ENCODE measurements at regions not wholly inside any gene's neighbourhood (a gene's known extent, or its start where the extent isn't known, plus 50 kb on each side); places are given as distances from the start of the nearest gene placed in this dataset.

GRCh38 chr6:122050242-122050755, 349.2 kb upstream of the HSF2 start:
- H3K4me3 ChIP-seq (ENCODE audit: low read length), result no peak overlapping the region
- H3K4me1 ChIP-seq (ENCODE audit: control insufficient read depth, insufficient read depth, low read length), result no peaks in the 10 kb centered on the region
- no peaks in the 10 kb centered on the region for H3K27me3 ChIP-seq (ENCODE audit: control insufficient read depth, insufficient read depth, low read length)
- H3K9me3 ChIP-seq (replicated peaks; ENCODE audit: control insufficient read depth, low read depth, low read length), result no peaks in the 10 kb centered on the region
- DNase-seq, result no peak
- no peaks in the 10 kb centered on the region for H3K36me3 ChIP-seq (ENCODE audit: control insufficient read depth, insufficient read depth, low read length)
- no peak overlapping the region for H3K27ac ChIP-seq (ENCODE audit: low read length)

DNA sequence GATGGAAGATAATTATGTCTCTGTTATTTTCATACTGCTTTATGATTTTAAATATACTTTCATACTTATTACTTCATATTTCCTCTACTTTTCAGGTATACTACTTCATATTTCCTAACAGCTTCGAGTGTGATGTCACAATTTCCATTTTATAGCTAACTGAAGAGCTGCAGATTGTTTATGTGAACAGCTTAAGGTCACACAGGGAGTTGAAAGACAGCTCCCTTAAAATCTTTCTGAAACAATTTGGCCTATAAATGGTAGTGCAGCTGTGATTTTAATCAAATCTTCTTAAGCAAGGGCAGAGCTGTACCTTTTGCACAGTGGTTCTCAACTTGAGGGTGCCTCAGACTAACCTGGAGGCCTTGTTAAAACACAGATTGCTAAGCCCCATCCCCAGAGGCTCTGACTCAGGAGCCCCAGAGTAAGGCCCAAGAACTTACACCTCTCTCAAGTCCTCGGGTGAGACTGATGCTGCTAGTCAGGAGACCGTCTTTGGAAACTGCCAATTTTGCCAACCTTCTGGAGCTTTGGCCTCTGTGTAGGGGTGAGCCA, 347.0 kb upstream of the HSF2 start:
- no peaks in the 10 kb centered on the region for H3K27me3 ChIP-seq (ENCODE audit: control insufficient read depth, insufficient read depth, low read length)
- no CpG with 5 or more reads among the region's 3 CpGs for WGBS (ENCODE audit: insufficient coverage)
- peak overlapping the region; percentile 29 for H3K27ac ChIP-seq (ENCODE audit: low read length)
- peak; percentile 83 for DNase-seq
- no peaks in the 10 kb centered on the region for H3K36me3 ChIP-seq (ENCODE audit: control insufficient read depth, insufficient read depth, low read length)
- no peaks in the 10 kb centered on the region for H3K9me3 ChIP-seq (replicated peaks; ENCODE audit: control insufficient read depth, low read depth, low read length)
- H3K4me1 ChIP-seq (ENCODE audit: control insufficient read depth, insufficient read depth, low read length), result no peaks in the 10 kb centered on the region
- H3K4me3 ChIP-seq (ENCODE audit: low read length), result no peak overlapping the region

- Histone ChIP-seq H3K27me3 (ENCODE audit: control insufficient read depth, insufficient read depth, low read length) (no peaks in the 10 kb centered on the region), H3K27ac (ENCODE audit: low read length) (no peak overlapping the region), H3K4me1 (ENCODE audit: control insufficient read depth, insufficient read depth, low read length) (no peaks in the 10 kb centered on the region), H3K36me3 (ENCODE audit: control insufficient read depth, insufficient read depth, low read length) (no peaks in the 10 kb centered on the region), H3K9me3 (replicated peaks; ENCODE audit: control insufficient read depth, low read depth, low read length) (no peaks in the 10 kb centered on the region), H3K4me3 (ENCODE audit: low read length) (no peak overlapping the region)
- no CpG with 5 or more reads among the region's 4 CpGs for WGBS (ENCODE audit: insufficient coverage)
- no peak for DNase-seq
Observed at GRCh38 chr6:122059918-122060317, 339.5 kb upstream of the HSF2 start.

DNA sequence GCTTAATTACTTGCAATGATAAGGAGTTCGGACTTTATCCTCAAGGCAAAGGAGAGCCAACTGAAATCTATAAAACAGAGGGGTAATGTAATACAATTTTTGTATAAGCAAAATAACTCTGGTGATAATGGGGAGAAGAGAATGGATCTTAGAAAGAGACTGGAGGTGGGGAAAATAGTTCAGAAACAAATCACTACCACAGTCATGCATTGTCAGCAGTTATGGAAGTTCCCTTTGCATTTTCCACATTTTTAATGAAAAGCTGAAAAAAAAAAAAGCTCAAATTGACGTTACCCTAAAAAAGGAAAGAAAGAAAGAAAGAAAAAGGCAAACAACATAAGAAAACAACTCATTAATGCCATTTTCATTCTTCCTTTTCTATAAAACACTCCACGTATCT, 337.6 kb upstream of the HSF2 start:
- no peak for DNase-seq
- no peaks in the 10 kb centered on the region for H3K9me3 ChIP-seq (replicated peaks; ENCODE audit: control insufficient read depth, low read depth, low read length)
- no peaks in the 10 kb centered on the region for H3K36me3 ChIP-seq (ENCODE audit: control insufficient read depth, insufficient read depth, low read length)
- no peak overlapping the region for H3K27ac ChIP-seq (ENCODE audit: low read length)
- no peaks in the 10 kb centered on the region for H3K27me3 ChIP-seq (ENCODE audit: control insufficient read depth, insufficient read depth, low read length)
- H3K4me1 ChIP-seq (ENCODE audit: control insufficient read depth, insufficient read depth, low read length), result no peaks in the 10 kb centered on the region
- WGBS (ENCODE audit: insufficient coverage), result no CpG with 5 or more reads among the region's 3 CpGs
- H3K4me3 ChIP-seq (ENCODE audit: low read length), result no peak overlapping the region

- Histone ChIP-seq H3K36me3 (ENCODE audit: control insufficient read depth, insufficient read depth, low read length) (no peaks in the 10 kb centered on the region), H3K9me3 (replicated peaks; ENCODE audit: control insufficient read depth, low read depth, low read length) (no peaks in the 10 kb centered on the region), H3K27ac (ENCODE audit: low read length) (no peak overlapping the region), H3K4me1 (ENCODE audit: control insufficient read depth, insufficient read depth, low read length) (no peaks in the 10 kb centered on the region), H3K27me3 (ENCODE audit: control insufficient read depth, insufficient read depth, low read length) (no peaks in the 10 kb centered on the region), H3K4me3 (ENCODE audit: low read length) (no peak overlapping the region)
- peak; percentile 75 for DNase-seq
- WGBS (ENCODE audit: insufficient coverage), result no CpG with 5 or more reads among the region's 4 CpGs
Observed at GRCh38 chr6:122063076-122063475, 336.4 kb upstream of the HSF2 start.

- no peak for DNase-seq
- no peaks in the 10 kb centered on the region for H3K9me3 ChIP-seq (replicated peaks; ENCODE audit: control insufficient read depth, low read depth, low read length)
- 100% methylated on average over 2 of the region's 5 CpGs for WGBS (ENCODE audit: insufficient coverage)
- H3K4me1 ChIP-seq (ENCODE audit: control insufficient read depth, insufficient read depth, low read length), result no peaks in the 10 kb centered on the region
- H3K36me3 ChIP-seq (ENCODE audit: control insufficient read depth, insufficient read depth, low read length), result no peaks in the 10 kb centered on the region
- H3K27me3 ChIP-seq (ENCODE audit: control insufficient read depth, insufficient read depth, low read length), result no peaks in the 10 kb centered on the region
- H3K27ac ChIP-seq (ENCODE audit: low read length), result no peak overlapping the region
- no peak overlapping the region for H3K4me3 ChIP-seq (ENCODE audit: low read length)
Observed at GRCh38 chr6:122063761-122064160, 335.7 kb upstream of the HSF2 start.

GRCh38 chr6:122066200-122066599, 333.3 kb upstream of the HSF2 start:
- no CpG with 5 or more reads among the region's 4 CpGs for WGBS (ENCODE audit: insufficient coverage)
- no peaks in the 10 kb centered on the region for H3K9me3 ChIP-seq (replicated peaks; ENCODE audit: control insufficient read depth, low read depth, low read length)
- H3K4me3 ChIP-seq (ENCODE audit: low read length), result no peak overlapping the region
- H3K36me3 ChIP-seq (ENCODE audit: control insufficient read depth, insufficient read depth, low read length), result no peaks in the 10 kb centered on the region
- DNase-seq, result no peak
- no peak overlapping the region for H3K27ac ChIP-seq (ENCODE audit: low read length)
- H3K27me3 ChIP-seq (ENCODE audit: control insufficient read depth, insufficient read depth, low read length), result no peaks in the 10 kb centered on the region
- no peaks in the 10 kb centered on the region for H3K4me1 ChIP-seq (ENCODE audit: control insufficient read depth, insufficient read depth, low read length)

GRCh38 chr6:122068291-122068769, 331.1 kb upstream of the HSF2 start:
- Histone ChIP-seq H3K4me3 (ENCODE audit: low read length) (no peak overlapping the region), H3K36me3 (ENCODE audit: control insufficient read depth, insufficient read depth, low read length) (no peaks in the 10 kb centered on the region), H3K4me1 (ENCODE audit: control insufficient read depth, insufficient read depth, low read length) (no peaks in the 10 kb centered on the region), H3K27ac (ENCODE audit: low read length) (no peak overlapping the region), H3K27me3 (ENCODE audit: control insufficient read depth, insufficient read depth, low read length) (no peaks in the 10 kb centered on the region), H3K9me3 (replicated peaks; ENCODE audit: control insufficient read depth, low read depth, low read length) (no peaks in the 10 kb centered on the region)
- DNase-seq, result peak; percentile 64
- WGBS (ENCODE audit: insufficient coverage), result no CpG with 5 or more reads among the region's 3 CpGs

- no peak for DNase-seq
- Histone ChIP-seq H3K9me3 (replicated peaks; ENCODE audit: control insufficient read depth, low read depth, low read length) (no peaks in the 10 kb centered on the region), H3K27me3 (ENCODE audit: control insufficient read depth, insufficient read depth, low read length) (no peaks in the 10 kb centered on the region), H3K36me3 (ENCODE audit: control insufficient read depth, insufficient read depth, low read length) (no peaks in the 10 kb centered on the region), H3K4me1 (ENCODE audit: control insufficient read depth, insufficient read depth, low read length) (no peaks in the 10 kb centered on the region), H3K4me3 (ENCODE audit: low read length) (no peak overlapping the region), H3K27ac (ENCODE audit: low read length) (no peak overlapping the region)
- WGBS (ENCODE audit: insufficient coverage), result no CpG with 5 or more reads among the region's 4 CpGs
Observed at GRCh38 chr6:122069932-122070331, 329.5 kb upstream of the HSF2 start.

GRCh38 chr6:122072014-122072647, 327.3 kb upstream of the HSF2 start:
- no peaks in the 10 kb centered on the region for H3K27me3 ChIP-seq (ENCODE audit: control insufficient read depth, insufficient read depth, low read length)
- DNase-seq, result peak; percentile 97
- WGBS (ENCODE audit: insufficient coverage), result 40% methylated on average over 2 of the region's 8 CpGs

More at GRCh38 chr6:122072014-122072647, 327.3 kb upstream of the HSF2 start:
- Histone ChIP-seq H3K4me1 (ENCODE audit: control insufficient read depth, insufficient read depth, low read length) (peaks cover 3% of the 10 kb centered on the region), H3K36me3 (ENCODE audit: control insufficient read depth, insufficient read depth, low read length) (no peaks in the 10 kb centered on the region), H3K27ac (ENCODE audit: low read length) (peak overlapping the region; percentile 78), H3K9me3 (replicated peaks; ENCODE audit: control insufficient read depth, low read depth, low read length) (no peaks in the 10 kb centered on the region), H3K4me3 (ENCODE audit: low read length) (no peak overlapping the region)
